Central memory CD8-positive, alpha-beta T cell (primary cell): ENCODE measurements at regions not wholly inside any gene's neighbourhood (a gene's known extent, or its start where the extent isn't known, plus 50 kb on each side); places are given as distances from the start of the nearest gene placed in this dataset.

Experiments
- ATAC-seq: fragments of 150-1000 bp; cut with Tn5 transposase; replicated peaks from 2 replicates; pipeline ENCODE4 v1.10.0; 2022; ENCODE audit warnings: mild to moderate bottlenecking, moderate FRiP score, moderate number of reproducible peaks; ENCODE audit not compliant: poor library complexity, severe bottlenecking; ENCODE audit errors: extremely low read depth
- DNase-seq, 2 donors: peaks; one replicate each; pipeline ENCODE4 v3.0.0; 2021; ENCODE audit warnings: low spot score in 2 of 2
- H3K27ac Mint-ChIP-seq: one replicate; pipeline ENCODE4 v1.8.0; 2022; ENCODE audit warnings: low read depth, mild to moderate bottlenecking, moderate library complexity, mixed read lengths
- H3K27me3 Mint-ChIP-seq: one replicate; pipeline ENCODE4 v1.8.0; 2022; ENCODE audit warnings: mixed read lengths
- H3K36me3 Mint-ChIP-seq: one replicate; pipeline ENCODE4 v1.8.0; 2022; ENCODE audit warnings: mild to moderate bottlenecking, moderate library complexity, mixed read lengths; ENCODE audit not compliant: insufficient read depth
- H3K4me1 Mint-ChIP-seq: one replicate; pipeline ENCODE4 v1.8.0; 2022; ENCODE audit warnings: mixed read lengths
- H3K4me3 Mint-ChIP-seq: one replicate; pipeline ENCODE4 v1.8.0; 2022; ENCODE audit warnings: mild to moderate bottlenecking, moderate library complexity, mixed read lengths
- H3K9me3 Mint-ChIP-seq: one replicate; pipeline ENCODE4 v1.8.0; 2022; ENCODE audit warnings: mixed read lengths

- ATAC-seq (no peak), DNase-seq (no peak)
- Mint-ChIP-seq H3K36me3 (no peaks in the 10 kb centered on the region), H3K9me3 (no peaks in the 10 kb centered on the region), H3K4me3 (no peak overlapping the region), H3K27me3 (no peaks in the 10 kb centered on the region), H3K4me1 (no peaks in the 10 kb centered on the region), H3K27ac (no peak overlapping the region)
Measured at GRCh38 chr3:106805625-106806024, 571.6 kb upstream of the CCDC54 start.

- H3K9me3 Mint-ChIP-seq = no peaks in the 10 kb centered on the region
- ATAC-seq (no peak), DNase-seq (no peak)
- no peaks in the 10 kb centered on the region for H3K36me3 Mint-ChIP-seq
- H3K27me3 Mint-ChIP-seq = no peaks in the 10 kb centered on the region
- H3K27ac Mint-ChIP-seq = no peak overlapping the region
- no peak overlapping the region for H3K4me3 Mint-ChIP-seq
- H3K4me1 Mint-ChIP-seq = no peaks in the 10 kb centered on the region
Measured at GRCh38 chr3:106806964-106807363, 570.3 kb upstream of the CCDC54 start.

- no peaks in the 10 kb centered on the region for H3K4me1 Mint-ChIP-seq
- no peaks in the 10 kb centered on the region for H3K27me3 Mint-ChIP-seq
- no peak overlapping the region for H3K27ac Mint-ChIP-seq
- no peaks in the 10 kb centered on the region for H3K36me3 Mint-ChIP-seq
- no peaks in the 10 kb centered on the region for H3K9me3 Mint-ChIP-seq
- no peak overlapping the region for H3K4me3 Mint-ChIP-seq
- ATAC-seq = no peak
- DNase-seq = no peak
Measured at GRCh38 chr3:106809041-106809440, 568.2 kb upstream of the CCDC54 start.

- Mint-ChIP-seq H3K27me3 (no peaks in the 10 kb centered on the region), H3K4me3 (no peak overlapping the region), H3K9me3 (no peaks in the 10 kb centered on the region), H3K27ac (no peak overlapping the region), H3K36me3 (no peaks in the 10 kb centered on the region), H3K4me1 (no peaks in the 10 kb centered on the region)
- ATAC-seq (no peak), DNase-seq (no peak)
Measured at GRCh38 chr3:106809623-106810299, 567.5 kb upstream of the CCDC54 start.

- Mint-ChIP-seq H3K36me3 (no peaks in the 10 kb centered on the region), H3K9me3 (no peaks in the 10 kb centered on the region), H3K4me3 (no peak overlapping the region), H3K4me1 (no peaks in the 10 kb centered on the region), H3K27me3 (no peaks in the 10 kb centered on the region), H3K27ac (no peak overlapping the region)
- DNase-seq = no peak
- no peak for ATAC-seq
Measured at GRCh38 chr3:106810300-106810875, 566.9 kb upstream of the CCDC54 start.

GRCh38 chr3:106811376-106811775 lies 565.9 kb upstream of the CCDC54 start:
- ATAC-seq (no peak), DNase-seq (no peak)
- no peaks in the 10 kb centered on the region for H3K27me3 Mint-ChIP-seq
- no peaks in the 10 kb centered on the region for H3K9me3 Mint-ChIP-seq
- no peaks in the 10 kb centered on the region for H3K36me3 Mint-ChIP-seq
- H3K4me3 Mint-ChIP-seq = no peak overlapping the region
- no peak overlapping the region for H3K27ac Mint-ChIP-seq
- H3K4me1 Mint-ChIP-seq = no peaks in the 10 kb centered on the region

GRCh38 chr3:106813742-106814141 lies 563.5 kb upstream of the CCDC54 start:
- Mint-ChIP-seq H3K27ac (no peak overlapping the region), H3K9me3 (no peaks in the 10 kb centered on the region), H3K36me3 (no peaks in the 10 kb centered on the region), H3K4me1 (no peaks in the 10 kb centered on the region), H3K27me3 (no peaks in the 10 kb centered on the region), H3K4me3 (no peak overlapping the region)
- ATAC-seq = no peak
- no peak for DNase-seq

GRCh38 chr3:106814231-106814630 lies 563.0 kb upstream of the CCDC54 start:
- Mint-ChIP-seq H3K4me1 (no peaks in the 10 kb centered on the region), H3K9me3 (no peaks in the 10 kb centered on the region), H3K27me3 (no peaks in the 10 kb centered on the region), H3K36me3 (no peaks in the 10 kb centered on the region), H3K27ac (no peak overlapping the region), H3K4me3 (no peak overlapping the region)
- ATAC-seq = no peak
- DNase-seq = no peak

- H3K9me3 Mint-ChIP-seq = no peaks in the 10 kb centered on the region
- no peaks in the 10 kb centered on the region for H3K27me3 Mint-ChIP-seq
- no peaks in the 10 kb centered on the region for H3K36me3 Mint-ChIP-seq
- DNase-seq = no peak
- no peak overlapping the region for H3K4me3 Mint-ChIP-seq
- no peak overlapping the region for H3K27ac Mint-ChIP-seq
- ATAC-seq = no peak
- no peaks in the 10 kb centered on the region for H3K4me1 Mint-ChIP-seq
Measured at GRCh38 chr3:106816838-106817237, 560.4 kb upstream of the CCDC54 start.

GRCh38 chr3:106817706-106818105 lies 559.5 kb upstream of the CCDC54 start:
- no peaks in the 10 kb centered on the region for H3K9me3 Mint-ChIP-seq
- no peak for ATAC-seq
- H3K36me3 Mint-ChIP-seq = no peaks in the 10 kb centered on the region
- H3K4me1 Mint-ChIP-seq = no peaks in the 10 kb centered on the region
- no peak for DNase-seq
- H3K27ac Mint-ChIP-seq = no peak overlapping the region
- H3K4me3 Mint-ChIP-seq = no peak overlapping the region
- no peaks in the 10 kb centered on the region for H3K27me3 Mint-ChIP-seq

- Mint-ChIP-seq H3K9me3 (peaks cover 5% of the 10 kb centered on the region), H3K27ac (no peak overlapping the region), H3K4me1 (no peaks in the 10 kb centered on the region), H3K36me3 (no peaks in the 10 kb centered on the region), H3K27me3 (no peaks in the 10 kb centered on the region), H3K4me3 (no peak overlapping the region)
- ATAC-seq (no peak), DNase-seq (no peak)
Measured at GRCh38 chr3:106819440-106819839, 557.8 kb upstream of the CCDC54 start.

- no peak overlapping the region for H3K4me3 Mint-ChIP-seq
- no peak overlapping the region for H3K27ac Mint-ChIP-seq
- peaks cover 5% of the 10 kb centered on the region for H3K9me3 Mint-ChIP-seq
- no peak for DNase-seq
- no peaks in the 10 kb centered on the region for H3K4me1 Mint-ChIP-seq
- no peaks in the 10 kb centered on the region for H3K36me3 Mint-ChIP-seq
- no peak for ATAC-seq
- H3K27me3 Mint-ChIP-seq = no peaks in the 10 kb centered on the region
Measured at GRCh38 chr3:106820726-106821362, 556.4 kb upstream of the CCDC54 start.

- DNase-seq (no peak), ATAC-seq (no peak)
- H3K36me3 Mint-ChIP-seq = no peaks in the 10 kb centered on the region
- peaks cover 5% of the 10 kb centered on the region for H3K9me3 Mint-ChIP-seq
- H3K27ac Mint-ChIP-seq = no peak overlapping the region
- no peaks in the 10 kb centered on the region for H3K4me1 Mint-ChIP-seq
- no peak overlapping the region for H3K4me3 Mint-ChIP-seq
- no peaks in the 10 kb centered on the region for H3K27me3 Mint-ChIP-seq
Measured at GRCh38 chr3:106821801-106822200, 555.4 kb upstream of the CCDC54 start.
